Parathyroid adenoma (tissue), 2 donors: ENCODE measurements at regions not wholly inside any gene's neighbourhood (a gene's known extent, or its start where the extent isn't known, plus 50 kb on each side); places are given as distances from the start of the nearest gene placed in this dataset.

Experiments
- H2AFZ ChIP-seq: fragments of 300-600 bp; sonication (generic); one replicate; pipeline ENCODE4 v1.7.0; 2017; ENCODE audit warnings: antibody characterized with exemption, mild to moderate bottlenecking
- H3K27ac ChIP-seq: fragments of 300-600 bp; sonication (generic); one replicate; pipeline ENCODE4 v1.7.0; 2017
- H3K27me3 ChIP-seq: fragments of 300-600 bp; sonication (generic); one replicate; pipeline ENCODE4 v1.7.0; 2017; ENCODE audit warnings: low read length; ENCODE audit not compliant: control insufficient read depth, insufficient read depth
- H3K36me3 ChIP-seq: fragments of 300-600 bp; sonication (generic); one replicate; pipeline ENCODE4 v1.7.0; 2017; ENCODE audit warnings: low read length; ENCODE audit not compliant: control insufficient read depth, insufficient read depth
- H3K4me1 ChIP-seq: fragments of 300-600 bp; sonication (generic); one replicate; pipeline ENCODE4 v1.7.0; 2017; ENCODE audit warnings: control low read depth
- H3K4me2 ChIP-seq: fragments of 300-600 bp; sonication (generic); one replicate; pipeline ENCODE4 v1.7.0; 2017; ENCODE audit warnings: low read length
- H3K4me3 ChIP-seq: fragments of 300-600 bp; sonication (generic); one replicate; pipeline ENCODE4 v1.7.0; 2017; ENCODE audit warnings: low read depth, low read length
- H3K79me2 ChIP-seq: fragments of 300-600 bp; sonication (generic); one replicate; pipeline ENCODE4 v1.7.0; 2017; ENCODE audit warnings: control low read depth
- H3K9ac ChIP-seq: fragments of 300-600 bp; sonication (generic); one replicate; pipeline ENCODE4 v1.7.0; 2017; ENCODE audit warnings: mild to moderate bottlenecking
- H3K9me3 ChIP-seq: fragments of 300-600 bp; sonication (generic); one replicate; pipeline ENCODE4 v1.7.0; 2017; ENCODE audit warnings: low read length; ENCODE audit not compliant: control insufficient read depth
- CTCF ChIP-seq: fragments of 300-600 bp; sonication (generic); IDR thresholded peaks from one replicate; pipeline ENCODE4 v1.7.0; 2017; ENCODE audit warnings: antibody characterized with exemption, mild to moderate bottlenecking
- donor health status: primary hyperparathyroidism.

- no peak for TF ChIP-seq CTCF
- Histone ChIP-seq H3K36me3 (no peaks in the 10 kb centered on the region), H3K27me3 (no peaks in the 10 kb centered on the region), H3K79me2 (no peaks in the 10 kb centered on the region), H3K4me3 (no peak overlapping the region), H3K9ac (no peak overlapping the region), H3K4me1 (no peaks in the 10 kb centered on the region), H3K4me2 (no peak overlapping the region), H2AFZ (no peak overlapping the region), H3K9me3 (no peaks in the 10 kb centered on the region), H3K27ac (no peak overlapping the region)
These were observed 546.2 kb downstream of the TMEM135 start for GRCh38 chr11:87583931-87584330.

GRCh38 chr11:87575088-87575487, 537.4 kb downstream of the TMEM135 start:
- H2AFZ ChIP-seq = no peak overlapping the region
- no peaks in the 10 kb centered on the region for H3K4me1 ChIP-seq
- TF ChIP-seq CTCF = no peak
- H3K79me2 ChIP-seq = no peaks in the 10 kb centered on the region
- no peak overlapping the region for H3K27ac ChIP-seq
- no peaks in the 10 kb centered on the region for H3K27me3 ChIP-seq
- no peaks in the 10 kb centered on the region for H3K36me3 ChIP-seq
- H3K9ac ChIP-seq = no peak overlapping the region
- no peaks in the 10 kb centered on the region for H3K9me3 ChIP-seq
- no peak overlapping the region for H3K4me3 ChIP-seq
- no peak overlapping the region for H3K4me2 ChIP-seq

GRCh38 chr11:87574193-87574592, 536.5 kb downstream of the TMEM135 start:
- Histone ChIP-seq H3K9ac (no peak overlapping the region), H2AFZ (no peak overlapping the region), H3K9me3 (no peaks in the 10 kb centered on the region), H3K4me2 (no peak overlapping the region), H3K27ac (no peak overlapping the region), H3K79me2 (no peaks in the 10 kb centered on the region), H3K27me3 (no peaks in the 10 kb centered on the region), H3K4me3 (no peak overlapping the region), H3K4me1 (no peaks in the 10 kb centered on the region), H3K36me3 (no peaks in the 10 kb centered on the region)
- no peak for TF ChIP-seq CTCF

DNA sequence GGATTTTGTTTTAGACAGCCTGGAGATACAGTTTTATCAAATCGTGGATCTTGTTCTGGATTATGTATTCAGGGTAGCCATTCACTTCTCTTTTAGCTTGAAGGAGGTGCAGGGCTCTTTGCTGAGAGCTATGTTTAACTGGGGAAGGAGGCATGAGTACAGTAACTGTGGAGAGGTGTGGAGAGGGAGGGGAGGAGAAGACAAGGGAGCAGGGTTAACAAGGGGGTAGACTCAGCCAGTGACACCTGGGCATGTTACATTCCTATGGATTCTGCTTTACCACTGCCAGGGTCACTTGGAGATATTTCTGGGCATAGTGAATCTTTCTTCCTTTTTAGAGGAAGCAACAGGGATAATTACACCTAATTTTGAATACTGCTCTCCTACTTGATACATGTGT, 536.0 kb downstream of the TMEM135 start:
- TF ChIP-seq CTCF = no peak
- H3K9ac ChIP-seq = no peak overlapping the region
- H3K4me1 ChIP-seq = no peaks in the 10 kb centered on the region
- no peaks in the 10 kb centered on the region for H3K27me3 ChIP-seq
- no peak overlapping the region for H2AFZ ChIP-seq
- H3K79me2 ChIP-seq = no peaks in the 10 kb centered on the region
- no peak overlapping the region for H3K4me2 ChIP-seq
- H3K4me3 ChIP-seq = no peak overlapping the region
- no peaks in the 10 kb centered on the region for H3K36me3 ChIP-seq
- no peaks in the 10 kb centered on the region for H3K9me3 ChIP-seq
- H3K27ac ChIP-seq = no peak overlapping the region

DNA sequence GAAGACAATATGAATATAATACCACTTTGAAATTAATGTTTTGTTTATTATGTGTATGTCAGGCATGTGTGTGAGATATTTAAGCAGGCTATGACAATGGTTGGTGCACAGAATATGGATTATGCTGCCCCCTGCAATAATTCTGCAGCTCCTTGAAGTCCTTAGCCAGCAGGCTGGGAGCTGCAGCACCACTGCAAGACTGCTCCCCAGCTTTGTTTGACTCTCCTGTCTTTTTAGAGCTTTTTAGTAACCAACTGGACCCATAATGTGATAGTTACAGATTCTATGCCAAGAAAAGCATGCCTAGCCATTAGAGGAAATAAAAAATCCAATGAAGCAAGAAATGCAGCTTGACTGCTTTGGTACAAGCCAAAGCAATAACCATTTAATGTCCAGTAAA, 535.1 kb downstream of the TMEM135 start:
- Histone ChIP-seq H3K9ac (no peak overlapping the region), H3K27ac (no peak overlapping the region), H3K27me3 (no peaks in the 10 kb centered on the region), H3K9me3 (no peaks in the 10 kb centered on the region), H3K36me3 (no peaks in the 10 kb centered on the region), H3K4me3 (no peak overlapping the region), H2AFZ (no peak overlapping the region), H3K4me1 (no peaks in the 10 kb centered on the region), H3K4me2 (no peak overlapping the region), H3K79me2 (no peaks in the 10 kb centered on the region)
- TF ChIP-seq CTCF = no peak
